Gastrocnemius medialis (tissue), 4 donors: ENCODE measurements at regions not wholly inside any gene's neighbourhood (a gene's known extent, or its start where the extent isn't known, plus 50 kb on each side); places are given as distances from the start of the nearest gene placed in this dataset.

Source experiments
- ATAC-seq, 2 donors: fragments of 150-250 bp; one replicate each; pipeline ENCODE4 v1.9.1; 2016
- DNase-seq, 2 donors: peaks; one replicate each; pipeline ENCODE4 v3.0.0-alpha.2; 2019
- H3K27ac ChIP-seq, 4 donors: fragments of 200-600 bp; sonication (generic); 1 replicate in 1 of 4; 2 replicates in 3 of 4; pipeline ENCODE4 v1.5.1; 2016 to 2018; ENCODE audit warnings: mild to moderate bottlenecking in 2 of 4, moderate library complexity in 1 of 4
- H3K27me3 ChIP-seq, 3 donors: fragments of 200-600 bp; sonication (generic) in 2 of 3; 1 replicate in 1 of 3; 2 replicates in 2 of 3; pipeline versions ENCODE4 v1.5.1 to v1.6.0; 2016 to 2019; ENCODE audit warnings: mild to moderate bottlenecking in 1 of 3, moderate library complexity in 1 of 3
- H3K36me3 ChIP-seq, 2 donors: fragments of 200-600 bp; sonication (generic) in 1 of 2; one replicate each; pipeline ENCODE4 v1.5.1; 2017 to 2018
- H3K4me1 ChIP-seq, 2 donors: fragments of 200-600 bp; sonication (generic) in 1 of 2; one replicate each; pipeline ENCODE4 v1.5.1; 2016 to 2017; ENCODE audit warnings: mild to moderate bottlenecking in 2 of 2
- H3K4me3 ChIP-seq, 4 donors: fragments of 200-600 bp; sonication (generic) in 3 of 4; 1 replicate in 1 of 4; 2 replicates in 3 of 4; pipeline ENCODE4 v1.5.1; 2016 to 2019; ENCODE audit warnings: mild to moderate bottlenecking in 2 of 4
- H3K9me3 ChIP-seq, 3 donors: fragments of 200-600 bp; sonication (generic) in 2 of 3; 1 replicate in 1 of 3; 2 replicates in 2 of 3; pipeline ENCODE4 v1.5.1; 2016 to 2019
- CTCF ChIP-seq, 5 experiments: fragments of 450-650 bp in 3 of 5; fragments of 200-600 bp in 2 of 5; sonication (generic) in 2 of 5; IDR thresholded peaks in 4 of 5; conservative IDR thresholded peaks in 1 of 5; 1 replicate in 4 of 5; 2 replicates in 1 of 5; pipeline ENCODE4 v1.5.1; 2016 to 2019; ENCODE audit warnings: antibody characterized with exemption in 5 of 5, mild to moderate bottlenecking in 3 of 5, moderate library complexity in 3 of 5
- POLR2A ChIP-seq, 2 donors: fragments of 450-650 bp; IDR thresholded peaks; one replicate each; pipeline ENCODE4 v1.6.1; 2017; ENCODE audit warnings: antibody characterized with exemption in 2 of 2, mild to moderate bottlenecking in 2 of 2, moderate library complexity in 2 of 2
- in situ Hi-C, 4 donors: fragments of 200-750 bp; cut with MboI; loops; one replicate each; pipeline versions ENCODE4 v1.15.0 to v1.8.0; 2017; ENCODE audit warnings: low sequenced_read_pairs in 4 of 4
- intact Hi-C: fragments of 100-400 bp; cut with DNase I; formaldehyde crosslinking; loops from one replicate; pipeline ENCODE4 v1.15.1; 2023; ENCODE audit warnings: low total_unique reads

GRCh38 chr18:73151086-73151485, 283.3 kb upstream of the NETO1 start:
- no peaks in the 10 kb centered on the region for H3K27me3 ChIP-seq
- no peak overlapping the region for H3K27ac ChIP-seq
- TF ChIP-seq POLR2A (IDR thresholded peaks at IDR 0.05): no peak
- no peak for TF ChIP-seq CTCF (IDR thresholded peaks at IDR 0.05 in 4 of 5, conservative IDR thresholded peaks at IDR 0.05 in 1 of 5)
- intact Hi-C loops (no loop called here), in situ Hi-C loops (no loop called here)
- H3K4me3 ChIP-seq: no peak overlapping the region
- H3K4me1 ChIP-seq: no peaks in the 10 kb centered on the region
- no peak for DNase-seq
- no peak for ATAC-seq
- no peaks in the 10 kb centered on the region for H3K9me3 ChIP-seq
- H3K36me3 ChIP-seq: no peaks in the 10 kb centered on the region

- Histone ChIP-seq H3K27ac (no peak overlapping the region), H3K4me3 (no peak overlapping the region), H3K4me1 (no peaks in the 10 kb centered on the region), H3K36me3 (no peaks in the 10 kb centered on the region), H3K9me3 (no peaks in the 10 kb centered on the region), H3K27me3 (no peaks in the 10 kb centered on the region)
- ATAC-seq: no peak
- no peak for DNase-seq
- in situ Hi-C loops: no loop called here
- intact Hi-C loops: no loop called here
- TF ChIP-seq CTCF (IDR thresholded peaks at IDR 0.05 in 4 of 5, conservative IDR thresholded peaks at IDR 0.05 in 1 of 5): no peak
- TF ChIP-seq POLR2A (IDR thresholded peaks at IDR 0.05): no peak
Observed at GRCh38 chr18:73150199-73150598, 282.4 kb upstream of the NETO1 start.

GRCh38 chr18:73147590-73147989, 279.8 kb upstream of the NETO1 start:
- H3K4me1 ChIP-seq: no peaks in the 10 kb centered on the region
- in situ Hi-C loops (no loop called here), intact Hi-C loops (no loop called here)
- H3K27me3 ChIP-seq: no peaks in the 10 kb centered on the region
- H3K4me3 ChIP-seq: no peak overlapping the region
- H3K9me3 ChIP-seq: no peaks in the 10 kb centered on the region
- DNase-seq (no peak), ATAC-seq (no peak)
- H3K36me3 ChIP-seq: no peaks in the 10 kb centered on the region
- TF ChIP-seq CTCF (IDR thresholded peaks at IDR 0.05 in 4 of 5, conservative IDR thresholded peaks at IDR 0.05 in 1 of 5) (no peak), POLR2A (IDR thresholded peaks at IDR 0.05) (no peak)
- no peak overlapping the region for H3K27ac ChIP-seq

GRCh38 chr18:73144030-73144429, 276.2 kb upstream of the NETO1 start:
- intact Hi-C loops (no loop called here), in situ Hi-C loops (no loop called here)
- no peaks in the 10 kb centered on the region for H3K9me3 ChIP-seq
- no peaks in the 10 kb centered on the region for H3K27me3 ChIP-seq
- no peak overlapping the region for H3K27ac ChIP-seq
- no peaks in the 10 kb centered on the region for H3K36me3 ChIP-seq
- TF ChIP-seq CTCF (IDR thresholded peaks at IDR 0.05 in 4 of 5, conservative IDR thresholded peaks at IDR 0.05 in 1 of 5): no peak
- no peak for TF ChIP-seq POLR2A (IDR thresholded peaks at IDR 0.05)
- DNase-seq (no peak), ATAC-seq (no peak)
- no peaks in the 10 kb centered on the region for H3K4me1 ChIP-seq
- H3K4me3 ChIP-seq: no peak overlapping the region

GRCh38 chr18:73136134-73136533, 268.3 kb upstream of the NETO1 start:
- DNase-seq (no peak), ATAC-seq (no peak)
- no peaks in the 10 kb centered on the region for H3K36me3 ChIP-seq
- H3K4me1 ChIP-seq: no peaks in the 10 kb centered on the region
- H3K27me3 ChIP-seq: no peaks in the 10 kb centered on the region
- TF ChIP-seq POLR2A (IDR thresholded peaks at IDR 0.05) (no peak), CTCF (IDR thresholded peaks at IDR 0.05 in 4 of 5, conservative IDR thresholded peaks at IDR 0.05 in 1 of 5) (no peak)
- no peaks in the 10 kb centered on the region for H3K9me3 ChIP-seq
- H3K4me3 ChIP-seq: no peak overlapping the region
- intact Hi-C loops: no loop called here
- in situ Hi-C loops: no loop called here
- no peak overlapping the region for H3K27ac ChIP-seq
